A549 (cell line): ENCODE measurements at regions not wholly inside any gene's neighbourhood (a gene's known extent, or its start where the extent isn't known, plus 50 kb on each side); places are given as distances from the start of the nearest gene placed in this dataset.

Experiments used
- ATAC-seq, 2 experiments: fragments of 200-7000 bp in 1 of 2; fragments of >200 bp in 1 of 2; cut with Nextera tagmentation in 1 of 2; cut with Tn5 transposase in 1 of 2; 3 replicates each; pipeline versions ENCODE4 v1.8.0 to v1.9.1; 2018 to 2020; ENCODE audit warnings: mild to moderate bottlenecking in 1 of 2, moderate library complexity in 1 of 2
- CTCF ChIA-PET: fragments of 300-600 bp; sonication (Branson Sonifier 250); formaldehyde crosslinking; extraction: SDS; loops from one replicate; lab custom pipeline; 2021; ENCODE audit warnings: antibody characterized with exemption, inconsistent platforms; lab: Yijun Ruan, JAX
- POLR2A ChIA-PET: fragments of 350-600 bp; formaldehyde crosslinking; extraction: SDS; loops from one replicate; lab custom pipeline; 2021; ENCODE audit warnings: antibody characterized with exemption, inconsistent platforms; lab: Yijun Ruan, JAX
- DNase-seq, 2 experiments: peaks; one replicate each; pipeline versions ENCODE4 v3.0.0 to v3.0.0-alpha.2; 2011 to 2016; ENCODE audit warnings: low read depth in 1 of 2, low spot score in 1 of 2
- FAIRE-seq: peaks from 2 replicates; lab custom pipeline; 2011; peaks lifted over from hg19 to GRCh38; lab: Jason Lieb, UNC
- H3K27ac ChIP-seq, 2 experiments: fragments of >200 bp; sonication (Bioruptor Twin); formaldehyde crosslinking; 3 replicates each; pipeline ENCODE4 v1.5.1; 2016 to 2017
- H3K4me1 ChIP-seq: fragments of >200 bp; sonication (Bioruptor Twin); formaldehyde crosslinking; 3 replicates; pipeline ENCODE4 v1.6.1; 2016
- H3K4me2 ChIP-seq: fragments of >200 bp; sonication (Bioruptor Twin); formaldehyde crosslinking; 3 replicates; pipeline ENCODE4 v1.6.1; 2016
- H3K4me3 ChIP-seq: fragments of >200 bp; sonication (Bioruptor Twin); formaldehyde crosslinking; 3 replicates; pipeline ENCODE4 v1.5.1; 2016
- H3K9me3 ChIP-seq: fragments of >200 bp; sonication (Bioruptor Twin); formaldehyde crosslinking; 3 replicates; pipeline ENCODE4 v1.6.1; 2016
- ATOH8 ChIP-seq: fragments of 250-450 bp; sonication (Bioruptor Pico); IDR thresholded peaks from 2 replicates; pipeline ENCODE4 v1.5.0; 2020; ENCODE audit warnings: low read depth, mild to moderate bottlenecking, moderate library complexity
- BCL3 ChIP-seq: fragments of >200 bp; sonication (Bioruptor Twin); formaldehyde crosslinking; IDR thresholded peaks from 3 replicates; pipeline ENCODE4 v1.6.1; 2016
- CBX8 ChIP-seq: fragments of 200-600 bp; sonication (generic); IDR thresholded peaks from 2 replicates; pipeline ENCODE4 v1.6.1; 2016
- CEBPB ChIP-seq, 2 experiments: fragments of >200 bp in 1 of 2; sonication (Bioruptor Twin) in 1 of 2; formaldehyde crosslinking in 1 of 2; IDR thresholded peaks; 2 replicates each; pipeline ENCODE4 v1.6.1; 2012 to 2016
- CHD2 ChIP-seq: fragments of 150-350 bp; IDR thresholded peaks from 2 replicates; pipeline ENCODE4 v1.6.1; 2014; ENCODE audit warnings: low read length; ENCODE audit not compliant: partially characterized antibody
- ELK1 ChIP-seq: fragments of 150-350 bp; IDR thresholded peaks from 2 replicates; pipeline ENCODE4 v1.6.1; 2014; ENCODE audit warnings: low read depth, mild to moderate bottlenecking, low read length
- HOXA7 ChIP-seq: fragments of 250-450 bp; sonication (Bioruptor Pico); IDR thresholded peaks from 2 replicates; pipeline ENCODE4 v1.5.0; 2020; ENCODE audit warnings: mild to moderate bottlenecking, moderate library complexity
- MAFK ChIP-seq: fragments of 450-650 bp; IDR thresholded peaks from 2 replicates; pipeline ENCODE4 v1.6.1; 2014; ENCODE audit not compliant: partially characterized antibody
- MAX ChIP-seq: IDR thresholded peaks from 2 replicates; pipeline ENCODE4 v1.6.1; 2012
- MYC ChIP-seq: IDR thresholded peaks from 2 replicates; pipeline ENCODE4 v1.6.1; 2012; ENCODE audit warnings: mild to moderate bottlenecking, inconsistent platforms, low read length, improper control_type of control experiment, borderline replicate concordance
- NFE2L2 ChIP-seq: fragments of 150-350 bp; conservative IDR thresholded peaks from 2 replicates; pipeline ENCODE4 v1.6.1; 2014; ENCODE audit warnings: low read length
- PHF8 ChIP-seq: fragments of 200-600 bp; sonication (generic); IDR thresholded peaks from 2 replicates; pipeline ENCODE4 v1.6.1; 2016; ENCODE audit warnings: low read depth, mild to moderate bottlenecking, antibody characterized with exemption, moderate library complexity, borderline replicate concordance
- RCOR1 ChIP-seq: fragments of 150-350 bp; IDR thresholded peaks from 2 replicates; pipeline ENCODE4 v1.6.1; 2014; ENCODE audit warnings: antibody characterized with exemption, low read length, low read depth
- RFX5 ChIP-seq: fragments of 450-650 bp; IDR thresholded peaks from 2 replicates; pipeline ENCODE4 v1.7.1; 2014; ENCODE audit warnings: antibody characterized with exemption, mild to moderate bottlenecking, moderate library complexity
- RNF2 ChIP-seq: fragments of 200-600 bp; sonication (generic); IDR thresholded peaks from 2 replicates; pipeline ENCODE4 v1.6.1; 2016; ENCODE audit warnings: low read depth, mild to moderate bottlenecking, antibody characterized with exemption, moderate library complexity, borderline replicate concordance
- TP53 ChIP-seq: fragments of 250-450 bp; sonication (Bioruptor Pico); IDR thresholded peaks from 2 replicates; pipeline ENCODE4 v1.5.0; 2021; ENCODE audit warnings: mild to moderate bottlenecking, moderate library complexity
- USF2 ChIP-seq: fragments of 450-650 bp; IDR thresholded peaks from 2 replicates; pipeline ENCODE4 v1.6.1; 2014; ENCODE audit warnings: antibody characterized with exemption
- ZFP36 ChIP-seq: fragments of 450-650 bp; IDR thresholded peaks from 2 replicates; pipeline ENCODE4 v1.6.1; 2014; ENCODE audit warnings: borderline replicate concordance; ENCODE audit not compliant: partially characterized antibody
- ZNF302 ChIP-seq: fragments of 250-450 bp; sonication (Bioruptor Pico); IDR thresholded peaks from 2 replicates; pipeline ENCODE4 v1.9.0; 2021; ENCODE audit warnings: inconsistent platforms, mild to moderate bottlenecking, moderate library complexity
- ZSCAN20 ChIP-seq: fragments of 250-450 bp; sonication (Bioruptor Pico); IDR thresholded peaks from 2 replicates; pipeline ENCODE4 v1.8.0; 2022; ENCODE audit warnings: mild to moderate bottlenecking, moderate library complexity
- WGBS: methylation state at CpG from one replicate; pipeline ENCODE4 v1.1.6; 2017; ENCODE audit errors: missing lambda C conversion rate; 5-methylcytosine and 5-hydroxymethylcytosine counted together

GRCh38 chr3:193774272-193774915 is 181.4 kb downstream of the OPA1 start:
- WGBS: 82% methylated on average over 7 of the region's 7 CpGs
- H3K4me3 ChIP-seq: no peak overlapping the region
- H3K27ac ChIP-seq: no peak overlapping the region
- DNase-seq: no peak
- ATAC-seq: no peak
- TF ChIP-seq CEBPB (IDR thresholded peaks at IDR 0.05) (no peak), ZFP36 (no peak), ZNF302 (CRISPR knock-in tag) (no peak), CHD2 (no peak), CBX8 (no peak), MYC (no peak), HOXA7 (CRISPR knock-in tag) (no peak), NFE2L2 (no peak), ZSCAN20 (CRISPR knock-in tag) (no peak), PHF8 (no peak), BCL3 (no peak), ELK1 (no peak), RFX5 (no peak), RCOR1 (no peak), MAFK (no peak), TP53 (CRISPR knock-in tag) (no peak), USF2 (no peak), MAX (no peak), ATOH8 (CRISPR knock-in tag) (no peak)
- FAIRE-seq: no peak
- POLR2A ChIA-PET: no interaction called here
- no peak overlapping the region for H3K4me2 ChIP-seq
- CTCF ChIA-PET: interaction anchor here (2.2 kb wide), 1 partner anchor 541 kb away, joined by 16 read pairs; no protein-coding TSS in a partner anchor
- H3K4me1 ChIP-seq: peaks cover 8% of the 10 kb centered on the region; the same call in 2 of the 3 replicates
- no peaks in the 10 kb centered on the region for H3K9me3 ChIP-seq

GRCh38 chr3:193774916-193775285 is 181.9 kb downstream of the OPA1 start:
- DNase-seq: no peak
- ATAC-seq: no peak
- Histone ChIP-seq H3K9me3 (no peaks in the 10 kb centered on the region), H3K27ac (no peak overlapping the region), H3K4me3 (no peak overlapping the region), H3K4me1 (peaks cover 8% of the 10 kb centered on the region; the same call in 2 of the 3 replicates), H3K4me2 (no peak overlapping the region)
- ChIA-PET POLR2A (no interaction called here), CTCF (interaction anchor here (2.2 kb wide), 1 partner anchor 541 kb away, joined by 16 read pairs; no protein-coding TSS in a partner anchor)
- 70% methylated on average over 6 of the region's 6 CpGs for WGBS
- FAIRE-seq: no peak
- TF ChIP-seq RNF2 (no peak), MAFK (no peak)
